ENCODE measurements at regions not wholly inside any gene's neighbourhood (a gene's known extent, or its start where the extent isn't known, plus 50 kb on each side); places are given as distances from the start of the nearest gene placed in this dataset.
A peak's percentile ranks its signal among the peaks of the same experiment; 100 is the strongest.

GRCh38 chr6:14705841-14706377 is 540.0 kb upstream of the JARID2 start:
- H3K27me3 ChIP-seq, result no peaks in the 10 kb centered on the region
- TF ChIP-seq CTCF (IDR thresholded peaks at IDR 0.05), result no peak
- DNase-seq (ENCODE audit: low spot score), result no peak
- H3K4me3 ChIP-seq, result no peak overlapping the region
- H3K27ac ChIP-seq, result peak overlapping the region; percentile 63 to 69
- peaks cover 0 to 17% of the 10 kb centered on the region in 2 donors for H3K4me1 ChIP-seq
- no peaks in the 10 kb centered on the region for H3K36me3 ChIP-seq
- no peaks in the 10 kb centered on the region for H3K9me3 ChIP-seq

- no peaks in the 10 kb centered on the region for H3K27me3 ChIP-seq
- H3K36me3 ChIP-seq, result no peaks in the 10 kb centered on the region
- no peak overlapping the region for H3K4me3 ChIP-seq
- H3K4me1 ChIP-seq, result peaks cover 0 to 23% of the 10 kb centered on the region in 2 donors
- H3K9me3 ChIP-seq, result no peaks in the 10 kb centered on the region
- DNase-seq (ENCODE audit: low spot score), result peak; percentile 81
- peak overlapping the region; percentile 63 to 69 for H3K27ac ChIP-seq
- TF ChIP-seq CTCF (IDR thresholded peaks at IDR 0.05), result no peak
These were observed 539.4 kb upstream of the JARID2 start for GRCh38 chr6:14706378-14706929.

- no peaks in the 10 kb centered on the region for H3K36me3 ChIP-seq
- H3K4me3 ChIP-seq, result no peak overlapping the region
- H3K9me3 ChIP-seq, result no peaks in the 10 kb centered on the region
- no peak for TF ChIP-seq CTCF (IDR thresholded peaks at IDR 0.05)
- H3K27me3 ChIP-seq, result no peaks in the 10 kb centered on the region
- peak overlapping the region; percentile 63 to 69 for H3K27ac ChIP-seq
- peaks cover 0 to 23% of the 10 kb centered on the region in 2 donors for H3K4me1 ChIP-seq
- no peak for DNase-seq (ENCODE audit: low spot score)
These were observed 538.6 kb upstream of the JARID2 start for GRCh38 chr6:14707276-14707675.

GRCh38 chr6:14707971-14708465 is 537.9 kb upstream of the JARID2 start:
- peak overlapping the region in 1 of 2 donors; percentile 63 for H3K27ac ChIP-seq
- peaks cover 0 to 28% of the 10 kb centered on the region in 2 donors for H3K4me1 ChIP-seq

GRCh38 chr6:14709066-14709670 is 536.7 kb upstream of the JARID2 start:
- no peak overlapping the region for H3K27ac ChIP-seq
- TF ChIP-seq CTCF (IDR thresholded peaks at IDR 0.05), result no peak

More at GRCh38 chr6:14707971-14708465, 537.9 kb upstream of the JARID2 start:
- Histone ChIP-seq H3K9me3 (no peaks in the 10 kb centered on the region), H3K27me3 (no peaks in the 10 kb centered on the region), H3K36me3 (no peaks in the 10 kb centered on the region), H3K4me3 (no peak overlapping the region)
- DNase-seq (ENCODE audit: low spot score), result no peak
- TF ChIP-seq CTCF (IDR thresholded peaks at IDR 0.05), result no peak

More at GRCh38 chr6:14709066-14709670, 536.7 kb upstream of the JARID2 start:
- no peaks in the 10 kb centered on the region for H3K36me3 ChIP-seq
- H3K4me3 ChIP-seq, result no peak overlapping the region
- peaks cover 0 to 37% of the 10 kb centered on the region in 2 donors for H3K4me1 ChIP-seq
- H3K27me3 ChIP-seq, result no peaks in the 10 kb centered on the region
- no peaks in the 10 kb centered on the region for H3K9me3 ChIP-seq
- DNase-seq (ENCODE audit: low spot score), result no peak

All from right atrium auricular region (tissue), 2 donors.